ENCODE measurements at regions not wholly inside any gene's neighbourhood (a gene's known extent, or its start where the extent isn't known, plus 50 kb on each side); places are given as distances from the start of the nearest gene placed in this dataset.

DNA sequence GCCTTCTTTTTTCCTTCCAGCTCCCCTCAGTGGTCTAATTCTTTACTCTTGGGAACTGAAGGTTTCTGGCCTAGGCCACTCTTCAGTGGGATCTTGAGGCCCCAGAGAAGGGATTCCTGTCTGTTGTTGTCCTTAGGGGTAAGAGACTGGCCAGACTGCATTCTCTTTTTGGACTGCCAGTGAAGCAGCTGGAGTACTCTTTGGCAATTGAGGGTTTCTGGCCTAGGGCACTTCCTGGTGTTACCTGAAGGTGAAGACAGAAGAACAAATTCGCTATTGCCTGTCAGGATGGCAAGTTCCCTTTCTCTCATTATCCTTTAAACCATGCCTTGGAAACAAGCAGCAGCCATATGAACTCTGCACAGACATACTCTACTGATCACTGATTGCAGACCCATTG, 286.6 kb upstream of the ZP4 start:
- TF ChIP-seq PPARA (CRISPR knock-in tag; IDR thresholded peaks at IDR 0.05; ENCODE audit: borderline replicate concordance) (no peak), ZC3H10 (CRISPR knock-in tag; IDR thresholded peaks at IDR 0.05) (no peak)
- ATAC-seq, result no peak

DNA sequence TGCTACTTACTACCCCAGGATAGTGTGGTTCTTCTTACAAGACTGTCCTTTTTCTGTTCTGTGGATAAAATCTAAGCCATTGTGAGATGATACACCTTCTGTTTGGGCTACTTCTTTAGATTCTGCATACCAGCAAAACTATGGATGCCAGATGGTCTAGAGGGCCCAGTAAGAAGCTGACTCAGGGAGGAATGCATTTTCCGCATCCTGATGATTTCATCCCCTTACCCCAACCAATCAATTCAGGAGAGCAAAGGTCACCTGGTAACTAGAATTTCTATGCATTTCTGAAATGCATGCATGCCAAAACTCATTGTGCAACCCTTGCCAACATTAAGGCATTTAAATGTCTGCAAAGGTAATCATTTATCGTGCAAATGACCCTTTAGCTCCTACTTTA, 285.7 kb upstream of the ZP4 start:
- TF ChIP-seq ZNF565 (CRISPR knock-in tag; conservative IDR thresholded peaks at IDR 0.05; ENCODE audit: low read depth) (no peak), TCF4 (CRISPR knock-in tag; IDR thresholded peaks at IDR 0.05; ENCODE audit: borderline replicate concordance) (no peak)
- TF ChIP-seq, protein P1, sequence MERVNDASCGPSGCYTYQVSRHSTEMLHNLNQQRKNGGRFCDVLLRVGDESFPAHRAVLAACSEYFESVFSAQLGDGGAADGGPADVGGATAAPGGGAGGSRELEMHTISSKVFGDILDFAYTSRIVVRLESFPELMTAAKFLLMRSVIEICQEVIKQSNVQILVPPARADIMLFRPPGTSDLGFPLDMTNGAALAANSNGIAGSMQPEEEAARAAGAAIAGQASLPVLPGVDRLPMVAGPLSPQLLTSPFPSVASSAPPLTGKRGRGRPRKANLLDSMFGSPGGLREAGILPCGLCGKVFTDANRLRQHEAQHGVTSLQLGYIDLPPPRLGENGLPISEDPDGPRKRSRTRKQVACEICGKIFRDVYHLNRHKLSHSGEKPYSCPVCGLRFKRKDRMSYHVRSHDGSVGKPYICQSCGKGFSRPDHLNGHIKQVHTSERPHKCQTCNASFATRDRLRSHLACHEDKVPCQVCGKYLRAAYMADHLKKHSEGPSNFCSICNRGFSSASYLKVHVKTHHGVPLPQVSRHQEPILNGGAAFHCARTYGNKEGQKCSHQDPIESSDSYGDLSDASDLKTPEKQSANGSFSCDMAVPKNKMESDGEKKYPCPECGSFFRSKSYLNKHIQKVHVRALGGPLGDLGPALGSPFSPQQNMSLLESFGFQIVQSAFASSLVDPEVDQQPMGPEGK (CRISPR knock-in tag; IDR thresholded peaks at IDR 0.05; ENCODE audit: borderline replicate concordance), result no peak
- no peak for ATAC-seq

DNA sequence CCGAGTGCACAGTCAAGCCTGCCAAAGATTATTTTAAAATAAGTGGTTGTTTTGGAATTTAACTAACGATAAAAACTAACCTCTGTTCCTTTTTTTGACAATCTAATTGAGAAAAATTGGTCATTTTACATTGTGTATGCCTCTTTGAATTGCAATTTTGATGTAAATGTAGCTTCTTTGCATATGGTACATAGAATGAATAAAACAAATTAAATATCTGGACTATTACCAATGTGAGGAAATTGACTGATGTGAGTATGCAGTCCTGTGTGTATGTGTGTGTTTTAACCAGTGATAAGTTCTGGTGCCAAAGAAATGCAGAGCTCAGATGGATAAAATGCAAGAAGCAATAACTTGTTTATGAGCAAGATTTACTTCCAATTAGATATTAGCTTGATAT, 281.3 kb upstream of the ZP4 start:
- ATAC-seq, result no peak

DNA sequence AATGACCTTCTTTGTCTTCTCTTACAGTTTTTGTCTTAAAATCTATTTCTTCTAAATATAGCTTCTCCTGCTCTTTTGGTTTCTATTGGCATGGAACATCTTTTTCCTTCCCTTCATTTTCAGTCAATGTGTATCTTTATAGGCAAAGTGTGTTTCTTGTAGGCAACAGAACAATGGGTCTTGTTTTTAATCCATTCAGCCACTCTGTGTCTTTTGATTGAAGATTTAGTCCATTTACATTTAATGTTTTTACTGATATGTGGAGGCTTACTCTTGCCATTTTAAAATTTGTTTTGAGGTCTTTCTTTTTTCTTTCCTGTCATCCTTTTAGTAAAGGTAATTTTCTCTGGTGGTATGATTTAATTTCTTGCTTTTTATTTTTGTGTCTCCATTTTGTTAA, 271.2 kb upstream of the ZP4 start:
- ATAC-seq, result no peak
- TF ChIP-seq ARNTL (CRISPR knock-in tag; IDR thresholded peaks at IDR 0.05; ENCODE audit: borderline replicate concordance, low read depth) (no peak), ESRRG (CRISPR knock-in tag; IDR thresholded peaks at IDR 0.05) (no peak), ZFP30 (CRISPR knock-in tag; IDR thresholded peaks at IDR 0.05) (no peak), ZNF8 (CRISPR knock-in tag; IDR thresholded peaks at IDR 0.05) (no peak), OSR1 (CRISPR knock-in tag; IDR thresholded peaks at IDR 0.05) (no peak), ZNF565 (CRISPR knock-in tag; conservative IDR thresholded peaks at IDR 0.05; ENCODE audit: low read depth) (no peak)

More for the DNA sequence above, 281.3 kb upstream of the ZP4 start:
- no peak for TF ChIP-seq ZNF8 (CRISPR knock-in tag; IDR thresholded peaks at IDR 0.05)
- no peak for TF ChIP-seq RARB (CRISPR knock-in tag; IDR thresholded peaks at IDR 0.05)
- no peak for TF ChIP-seq ZFP3 (CRISPR knock-in tag; IDR thresholded peaks at IDR 0.05)
- TF ChIP-seq, protein P1 (CRISPR knock-in tag; IDR thresholded peaks at IDR 0.05; ENCODE audit: borderline replicate concordance), result no peak
- TF ChIP-seq ZC3H10 (CRISPR knock-in tag; IDR thresholded peaks at IDR 0.05), result no peak
- TF ChIP-seq, protein P2, sequence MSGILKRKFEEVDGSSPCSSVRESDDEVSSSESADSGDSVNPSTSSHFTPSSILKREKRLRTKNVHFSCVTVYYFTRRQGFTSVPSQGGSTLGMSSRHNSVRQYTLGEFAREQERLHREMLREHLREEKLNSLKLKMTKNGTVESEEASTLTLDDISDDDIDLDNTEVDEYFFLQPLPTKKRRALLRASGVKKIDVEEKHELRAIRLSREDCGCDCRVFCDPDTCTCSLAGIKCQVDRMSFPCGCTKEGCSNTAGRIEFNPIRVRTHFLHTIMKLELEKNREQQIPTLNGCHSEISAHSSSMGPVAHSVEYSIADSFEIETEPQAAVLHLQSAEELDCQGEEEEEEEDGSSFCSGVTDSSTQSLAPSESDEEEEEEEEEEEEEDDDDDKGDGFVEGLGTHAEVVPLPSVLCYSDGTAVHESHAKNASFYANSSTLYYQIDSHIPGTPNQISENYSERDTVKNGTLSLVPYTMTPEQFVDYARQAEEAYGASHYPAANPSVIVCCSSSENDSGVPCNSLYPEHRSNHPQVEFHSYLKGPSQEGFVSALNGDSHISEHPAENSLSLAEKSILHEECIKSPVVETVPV (CRISPR knock-in tag; IDR thresholded peaks at IDR 0.05), result no peak
- no peak for TF ChIP-seq ZNF565 (CRISPR knock-in tag; conservative IDR thresholded peaks at IDR 0.05; ENCODE audit: low read depth)
- no peak for TF ChIP-seq CSDC2 (CRISPR knock-in tag; IDR thresholded peaks at IDR 0.05)
- no peak for TF ChIP-seq ZNF70 (CRISPR knock-in tag; IDR thresholded peaks at IDR 0.05)
- TF ChIP-seq TCF4 (CRISPR knock-in tag; IDR thresholded peaks at IDR 0.05; ENCODE audit: borderline replicate concordance), result no peak
- no peak for TF ChIP-seq PPARA (CRISPR knock-in tag; IDR thresholded peaks at IDR 0.05; ENCODE audit: borderline replicate concordance)
- no peak for TF ChIP-seq ESRRG (CRISPR knock-in tag; IDR thresholded peaks at IDR 0.05)
- TF ChIP-seq ISL1 (CRISPR knock-in tag; IDR thresholded peaks at IDR 0.05), result no peak
- TF ChIP-seq, protein P3, sequence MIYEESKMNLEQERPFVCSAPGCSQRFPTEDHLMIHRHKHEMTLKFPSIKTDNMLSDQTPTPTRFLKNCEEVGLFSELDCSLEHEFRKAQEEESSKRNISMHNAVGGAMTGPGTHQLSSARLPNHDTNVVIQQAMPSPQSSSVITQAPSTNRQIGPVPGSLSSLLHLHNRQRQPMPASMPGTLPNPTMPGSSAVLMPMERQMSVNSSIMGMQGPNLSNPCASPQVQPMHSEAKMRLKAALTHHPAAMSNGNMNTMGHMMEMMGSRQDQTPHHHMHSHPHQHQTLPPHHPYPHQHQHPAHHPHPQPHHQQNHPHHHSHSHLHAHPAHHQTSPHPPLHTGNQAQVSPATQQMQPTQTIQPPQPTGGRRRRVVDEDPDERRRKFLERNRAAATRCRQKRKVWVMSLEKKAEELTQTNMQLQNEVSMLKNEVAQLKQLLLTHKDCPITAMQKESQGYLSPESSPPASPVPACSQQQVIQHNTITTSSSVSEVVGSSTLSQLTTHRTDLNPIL (CRISPR knock-in tag; IDR thresholded peaks at IDR 0.05; ENCODE audit: low read depth), result no peak

DNA sequence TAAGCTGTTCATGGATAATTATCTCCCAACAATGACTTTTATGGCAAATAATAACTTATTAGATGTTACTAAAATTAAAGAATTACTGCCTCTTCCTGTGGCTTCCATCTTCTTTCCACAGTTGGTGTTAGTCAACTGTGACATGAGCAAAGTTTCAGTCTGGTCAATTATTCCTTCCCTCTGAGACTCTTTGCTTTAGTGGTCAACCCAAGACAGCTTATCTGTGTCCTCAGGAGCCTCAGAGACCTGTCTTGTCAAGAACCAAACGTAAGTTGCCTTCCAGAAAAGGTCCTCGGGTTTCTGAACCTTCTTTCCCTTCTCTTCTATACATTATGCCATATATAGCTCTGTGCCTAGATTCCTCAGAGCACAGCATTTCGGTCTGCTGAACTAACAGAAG, 263.2 kb upstream of the ZP4 start:
- TF ChIP-seq, protein P4, sequence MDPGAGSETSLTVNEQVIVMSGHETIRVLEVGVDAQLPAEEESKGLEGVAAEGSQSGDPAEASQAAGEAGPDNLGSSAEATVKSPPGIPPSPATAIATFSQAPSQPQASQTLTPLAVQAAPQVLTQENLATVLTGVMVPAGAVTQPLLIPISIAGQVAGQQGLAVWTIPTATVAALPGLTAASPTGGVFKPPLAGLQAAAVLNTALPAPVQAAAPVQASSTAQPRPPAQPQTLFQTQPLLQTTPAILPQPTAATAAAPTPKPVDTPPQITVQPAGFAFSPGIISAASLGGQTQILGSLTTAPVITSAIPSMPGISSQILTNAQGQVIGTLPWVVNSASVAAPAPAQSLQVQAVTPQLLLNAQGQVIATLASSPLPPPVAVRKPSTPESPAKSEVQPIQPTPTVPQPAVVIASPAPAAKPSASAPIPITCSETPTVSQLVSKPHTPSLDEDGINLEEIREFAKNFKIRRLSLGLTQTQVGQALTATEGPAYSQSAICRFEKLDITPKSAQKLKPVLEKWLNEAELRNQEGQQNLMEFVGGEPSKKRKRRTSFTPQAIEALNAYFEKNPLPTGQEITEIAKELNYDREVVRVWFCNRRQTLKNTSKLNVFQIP (CRISPR knock-in tag; IDR thresholded peaks at IDR 0.05; ENCODE audit: borderline replicate concordance, low read depth), result no peak
- TF ChIP-seq ZFP3 (CRISPR knock-in tag; IDR thresholded peaks at IDR 0.05), result no peak
- TF ChIP-seq, protein P5, sequence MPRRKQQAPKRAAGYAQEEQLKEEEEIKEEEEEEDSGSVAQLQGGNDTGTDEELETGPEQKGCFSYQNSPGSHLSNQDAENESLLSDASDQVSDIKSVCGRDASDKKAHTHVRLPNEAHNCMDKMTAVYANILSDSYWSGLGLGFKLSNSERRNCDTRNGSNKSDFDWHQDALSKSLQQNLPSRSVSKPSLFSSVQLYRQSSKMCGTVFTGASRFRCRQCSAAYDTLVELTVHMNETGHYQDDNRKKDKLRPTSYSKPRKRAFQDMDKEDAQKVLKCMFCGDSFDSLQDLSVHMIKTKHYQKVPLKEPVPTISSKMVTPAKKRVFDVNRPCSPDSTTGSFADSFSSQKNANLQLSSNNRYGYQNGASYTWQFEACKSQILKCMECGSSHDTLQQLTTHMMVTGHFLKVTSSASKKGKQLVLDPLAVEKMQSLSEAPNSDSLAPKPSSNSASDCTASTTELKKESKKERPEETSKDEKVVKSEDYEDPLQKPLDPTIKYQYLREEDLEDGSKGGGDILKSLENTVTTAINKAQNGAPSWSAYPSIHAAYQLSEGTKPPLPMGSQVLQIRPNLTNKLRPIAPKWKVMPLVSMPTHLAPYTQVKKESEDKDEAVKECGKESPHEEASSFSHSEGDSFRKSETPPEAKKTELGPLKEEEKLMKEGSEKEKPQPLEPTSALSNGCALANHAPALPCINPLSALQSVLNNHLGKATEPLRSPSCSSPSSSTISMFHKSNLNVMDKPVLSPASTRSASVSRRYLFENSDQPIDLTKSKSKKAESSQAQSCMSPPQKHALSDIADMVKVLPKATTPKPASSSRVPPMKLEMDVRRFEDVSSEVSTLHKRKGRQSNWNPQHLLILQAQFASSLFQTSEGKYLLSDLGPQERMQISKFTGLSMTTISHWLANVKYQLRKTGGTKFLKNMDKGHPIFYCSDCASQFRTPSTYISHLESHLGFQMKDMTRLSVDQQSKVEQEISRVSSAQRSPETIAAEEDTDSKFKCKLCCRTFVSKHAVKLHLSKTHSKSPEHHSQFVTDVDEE (CRISPR knock-in tag; IDR thresholded peaks at IDR 0.05), result no peak
- TF ChIP-seq SNAI2 (CRISPR knock-in tag; IDR thresholded peaks at IDR 0.05), result no peak
- no peak for TF ChIP-seq OSR1 (CRISPR knock-in tag; IDR thresholded peaks at IDR 0.05)
- TF ChIP-seq TCF4 (CRISPR knock-in tag; IDR thresholded peaks at IDR 0.05; ENCODE audit: borderline replicate concordance), result no peak
- TF ChIP-seq ZNF8 (CRISPR knock-in tag; IDR thresholded peaks at IDR 0.05), result no peak
- no peak for TF ChIP-seq ARNTL (CRISPR knock-in tag; IDR thresholded peaks at IDR 0.05; ENCODE audit: borderline replicate concordance, low read depth)
- no peak for TF ChIP-seq PPARA (CRISPR knock-in tag; IDR thresholded peaks at IDR 0.05; ENCODE audit: borderline replicate concordance)
- ATAC-seq, result no peak

Measured in SK-N-SH treated with all-trans-retinoic acid at 6 μM for 48 hours (cell line).